H1 (cell line): ENCODE measurements at regions not wholly inside any gene's neighbourhood (a gene's known extent, or its start where the extent isn't known, plus 50 kb on each side); places are given as distances from the start of the nearest gene placed in this dataset.

Experiments
- CTCF ChIA-PET: fragments of 300-600 bp; sonication (Branson Sonifier 250); formaldehyde crosslinking; loops from one replicate; lab custom pipeline; 2021; ENCODE audit not compliant: partially characterized antibody; lab: Charles Lee
- POLR2A ChIA-PET: fragments of 300-600 bp; sonication (Branson Sonifier 250); formaldehyde crosslinking; loops from one replicate; lab custom pipeline; 2021; ENCODE audit warnings: inconsistent platforms; ENCODE audit not compliant: partially characterized antibody; lab: Charles Lee
- DNase-seq, 2 experiments: peaks; one replicate each; pipeline versions ENCODE4 v3.0.0 to v3.0.0-alpha.2; 2010 to 2022; ENCODE audit warnings: low spot score in 2 of 2, low read depth in 1 of 2, mixed read lengths in 1 of 2
- FAIRE-seq: peaks from 2 replicates; lab custom pipeline; 2011; peaks lifted over from hg19 to GRCh38; lab: Jason Lieb, UNC
- H2AFZ ChIP-seq: 2 replicates; pipeline ENCODE4 v1.8.1; 2012; ENCODE audit warnings: low read length, inconsistent platforms
- H2AK5ac ChIP-seq: 2 replicates; pipeline ENCODE4 v1.6.1; 2013; ENCODE audit warnings: low read depth, low read length
- H2BK120ac ChIP-seq: replicated peaks from 2 replicates; pipeline ENCODE3; 2013; ENCODE audit warnings: low read depth, low read length, inconsistent platforms
- H2BK12ac ChIP-seq: 2 replicates; pipeline ENCODE4 v1.6.1; 2013; ENCODE audit warnings: low read depth, low read length
- H2BK15ac ChIP-seq: 2 replicates; pipeline ENCODE4 v1.6.1; 2013; ENCODE audit warnings: low read length
- H2BK20ac ChIP-seq: 2 replicates; pipeline ENCODE4 v1.6.1; 2013; ENCODE audit warnings: low read length
- H2BK5ac ChIP-seq: 2 replicates; pipeline ENCODE4 v1.6.1; 2013; ENCODE audit warnings: low read depth, low read length
- H3K14ac ChIP-seq: 2 replicates; pipeline ENCODE4 v1.6.1; 2013; ENCODE audit warnings: inconsistent platforms; ENCODE audit not compliant: insufficient read length
- H3K18ac ChIP-seq: 2 replicates; pipeline ENCODE4 v1.6.1; 2013; ENCODE audit warnings: low read length; ENCODE audit errors: extremely low read depth
- H3K23ac ChIP-seq: 2 replicates; pipeline ENCODE4 v1.6.1; 2013; ENCODE audit warnings: inconsistent platforms; ENCODE audit not compliant: insufficient read length
- H3K23me2 ChIP-seq: 2 replicates; pipeline ENCODE4 v1.6.1; 2013; ENCODE audit warnings: low read depth, low read length
- H3K27ac ChIP-seq: 2 replicates; pipeline ENCODE4 v1.6.1; 2011; ENCODE audit warnings: low read depth, low read length, inconsistent platforms
- H3K27me3 ChIP-seq, 4 experiments: replicated peaks in 1 of 4; 1 replicate in 1 of 4; 2 replicates in 3 of 4; pipeline versions ENCODE4 v1.6.1 to v1.8.1; 2011 to 2013; ENCODE audit warnings: low read length in 3 of 4, mild to moderate bottlenecking in 3 of 4, inconsistent platforms in 2 of 4, mixed read lengths in 2 of 4, moderate library complexity in 1 of 4; ENCODE audit not compliant: control insufficient read depth in 3 of 4, insufficient read depth in 3 of 4; ENCODE audit errors: extremely low read depth in 1 of 4
- H3K36me3 ChIP-seq, 4 experiments: 2 replicates each; pipeline versions ENCODE4 v1.6.1 to v1.8.1; 2011 to 2013; ENCODE audit warnings: mild to moderate bottlenecking in 4 of 4, low read length in 3 of 4, moderate library complexity in 2 of 4, control low read depth in 1 of 4, inconsistent platforms in 1 of 4; ENCODE audit not compliant: insufficient read depth in 4 of 4, control insufficient read depth in 2 of 4
- H3K4ac ChIP-seq: replicated peaks from 2 replicates; pipeline ENCODE3; 2013; ENCODE audit warnings: low read length, low read depth, mixed read lengths, inconsistent platforms; ENCODE audit not compliant: insufficient read length
- H3K4me1 ChIP-seq, 4 experiments: replicated peaks in 1 of 4; 1 replicate in 1 of 4; 2 replicates in 3 of 4; pipeline versions ENCODE4 v1.6.1 to v1.8.1; 2011 to 2013; ENCODE audit warnings: low read length in 3 of 4, inconsistent platforms in 2 of 4, mixed read lengths in 1 of 4; ENCODE audit not compliant: insufficient read depth in 4 of 4, control insufficient read depth in 3 of 4
- H3K4me2 ChIP-seq, 2 experiments: 2 replicates each; pipeline versions ENCODE4 v1.6.1 to v1.8.1; 2011 to 2013; ENCODE audit warnings: low read depth in 2 of 2, low read length in 2 of 2, control low read depth in 1 of 2, inconsistent platforms in 1 of 2, mild to moderate bottlenecking in 1 of 2; ENCODE audit not compliant: insufficient read depth in 1 of 2
- H3K4me3 ChIP-seq, 4 experiments: fragments of 200-600, 300-600 bp in 1 of 4; sonication (generic), shearing (Covaris generic), sonication (Bioruptor Twin) in 1 of 4; 2 replicates each; pipeline versions ENCODE4 v1.5.1 to v1.8.1; 2011 to 2016; ENCODE audit warnings: low read length in 4 of 4, low read depth in 3 of 4, control low read depth in 2 of 4, inconsistent platforms in 2 of 4, mild to moderate bottlenecking in 2 of 4, mixed read lengths in 1 of 4, moderate library complexity in 1 of 4; ENCODE audit not compliant: insufficient read depth in 2 of 4; ENCODE audit errors: extremely low read depth in 1 of 4
- H3K56ac ChIP-seq: replicated peaks from 2 replicates; pipeline ENCODE3; 2013; ENCODE audit warnings: low read depth, mild to moderate bottlenecking, mixed read lengths, low read length, inconsistent platforms; ENCODE audit not compliant: insufficient read length
- H3K79me1 ChIP-seq: 2 replicates; pipeline ENCODE4 v1.6.1; 2013; ENCODE audit warnings: low read depth, low read length, control low read depth
- H3K79me2 ChIP-seq, 2 experiments: 2 replicates each; pipeline versions ENCODE4 v1.6.1 to v1.8.1; 2012 to 2013; ENCODE audit warnings: low read length in 2 of 2, mild to moderate bottlenecking in 2 of 2, inconsistent platforms in 1 of 2; ENCODE audit not compliant: insufficient read depth in 2 of 2, control insufficient read depth in 1 of 2
- H3K9ac ChIP-seq, 4 experiments: replicated peaks in 1 of 4; 1 replicate in 1 of 4; 2 replicates in 3 of 4; pipeline versions ENCODE4 v1.6.1 to v1.8.1; 2011 to 2013; ENCODE audit warnings: low read depth in 3 of 4, low read length in 3 of 4, control low read depth in 2 of 4, mild to moderate bottlenecking in 2 of 4, moderate library complexity in 2 of 4, inconsistent platforms in 1 of 4; ENCODE audit errors: extremely low read depth in 1 of 4
- H3K9me3 ChIP-seq, 2 experiments: 2 replicates each; pipeline versions ENCODE4 v1.6.1 to v1.8.1; 2012 to 2013; ENCODE audit warnings: mild to moderate bottlenecking in 2 of 2, moderate library complexity in 2 of 2, control low read depth in 1 of 2, inconsistent platforms in 1 of 2, low read depth in 1 of 2, low read length in 1 of 2, mixed read lengths in 1 of 2; ENCODE audit not compliant: insufficient read depth in 2 of 2
- H4K20me1 ChIP-seq, 2 experiments: replicated peaks in 1 of 2; 2 replicates each; pipeline versions ENCODE3 to v1.8.1; 2011 to 2013; ENCODE audit warnings: inconsistent platforms in 2 of 2, low read length in 2 of 2, mild to moderate bottlenecking in 1 of 2; ENCODE audit not compliant: insufficient read depth in 2 of 2, control insufficient read depth in 1 of 2
- H4K5ac ChIP-seq: 2 replicates; pipeline ENCODE4 v1.6.1; 2013; ENCODE audit warnings: low read length, low read depth, mixed read lengths, inconsistent platforms; ENCODE audit not compliant: insufficient read length
- H4K8ac ChIP-seq: 2 replicates; pipeline ENCODE4 v1.8.0; 2013; ENCODE audit warnings: mild to moderate bottlenecking, moderate library complexity, low read length, inconsistent platforms; ENCODE audit not compliant: insufficient read depth; ENCODE audit errors: extremely low read depth
- H4K91ac ChIP-seq: replicated peaks from 2 replicates; pipeline ENCODE3; 2013; ENCODE audit warnings: low read length, mixed read lengths, inconsistent platforms; ENCODE audit not compliant: insufficient read length
- BCL11A ChIP-seq, 2 experiments: IDR thresholded peaks; one replicate each; pipeline ENCODE4 v1.6.1; 2011; ENCODE audit warnings: low read depth in 2 of 2, low read length in 2 of 2, mild to moderate bottlenecking in 2 of 2
- CBX8 ChIP-seq: fragments of 300-800, 300-1000 bp; sonication (generic); IDR thresholded peaks from 2 replicates; pipeline ENCODE4 v1.7.1; 2016; ENCODE audit warnings: low read depth, low read length, borderline replicate concordance
- CHD1 ChIP-seq: IDR thresholded peaks from 2 replicates; pipeline ENCODE4 v1.6.1; 2012; ENCODE audit warnings: low read depth, low read length, improper control_type of control experiment
- FOSL1 ChIP-seq: IDR thresholded peaks from 2 replicates; pipeline ENCODE4 v1.6.1; 2011; ENCODE audit warnings: mild to moderate bottlenecking, low read depth, low read length, moderate library complexity; ENCODE audit not compliant: insufficient read depth
- JUN ChIP-seq: IDR thresholded peaks from 2 replicates; pipeline ENCODE4 v1.6.1; 2011; ENCODE audit warnings: low read depth, mild to moderate bottlenecking, improper control_type of control experiment, low read length
- JUND ChIP-seq: IDR thresholded peaks from 2 replicates; pipeline ENCODE4 v1.6.1; 2011; ENCODE audit warnings: mild to moderate bottlenecking, improper control_type of control experiment, low read length
- RBBP5 ChIP-seq: IDR thresholded peaks from 2 replicates; pipeline ENCODE4 v1.7.1; 2012; ENCODE audit warnings: low read depth, mild to moderate bottlenecking, inconsistent platforms, low read length, moderate library complexity, borderline replicate concordance
- RXRA ChIP-seq: IDR thresholded peaks from 2 replicates; pipeline ENCODE4 v1.6.1; 2011; ENCODE audit warnings: low read depth, mild to moderate bottlenecking, low read length, moderate library complexity; ENCODE audit not compliant: insufficient read depth
- SIRT6 ChIP-seq: IDR thresholded peaks from one replicate; pipeline ENCODE4 v1.7.1; 2012; ENCODE audit warnings: low read length, inconsistent platforms
- WGBS, 2 experiments: shearing (Covaris generic) in 1 of 2; methylation state at CpG; one replicate each; pipeline versions ENCODE4 v1.1.6 to v1.1.7; 2013 to 2015; ENCODE audit warnings: low lambda C conversion rate in 2 of 2, mixed read lengths in 2 of 2, inconsistent platforms in 1 of 2, low coverage in 1 of 2, missing lambda C conversion rate in 1 of 2; ENCODE audit not compliant: insufficient replicate concordance in 2 of 2, insufficient coverage in 1 of 2, insufficient read length in 1 of 2; ENCODE audit errors: extremely low coverage in 1 of 2, missing lambda C conversion rate in 1 of 2; 5-methylcytosine and 5-hydroxymethylcytosine counted together

- H3K4me2 ChIP-seq: no peak overlapping the region
- no peaks in the 10 kb centered on the region for H4K20me1 ChIP-seq
- H3K4me3 ChIP-seq: no peak overlapping the region
- no peaks in the 10 kb centered on the region for H3K36me3 ChIP-seq
- H3K4ac ChIP-seq: no peak overlapping the region
- H3K9ac ChIP-seq: no peak overlapping the region
- H2BK120ac ChIP-seq: no peak overlapping the region
- no peak overlapping the region; the same call in 1 of the 2 replicates for H2AK5ac ChIP-seq
- H2BK20ac ChIP-seq: no peak overlapping the region
- no peak overlapping the region for H4K5ac ChIP-seq
- POLR2A ChIA-PET: no interaction called here
- H4K91ac ChIP-seq: no peak overlapping the region
- no peak overlapping the region for H2AFZ ChIP-seq
- no peak overlapping the region for H3K56ac ChIP-seq
- no peak overlapping the region for H4K8ac ChIP-seq
- no peak overlapping the region for H2BK5ac ChIP-seq
- WGBS, 2 experiments: 83% methylated on average over 2 of the region's 2 CpGs; no CpG with 5 or more reads in 1 of the 2 experiments
- no peak for DNase-seq
- no peak overlapping the region for H3K18ac ChIP-seq
- no peak for FAIRE-seq
- CTCF ChIA-PET: interaction anchor here (1.0 to 1.4 kb wide), 2 partner anchors 8 to 14 kb away, joined by 3 to 4 read pairs; no protein-coding TSS in a partner anchor
- H3K79me1 ChIP-seq: no peaks in the 10 kb centered on the region
- H3K27ac ChIP-seq: no peak overlapping the region
- no peak overlapping the region for H3K14ac ChIP-seq
- no peak overlapping the region for H3K23ac ChIP-seq
- no peaks in the 10 kb centered on the region for H3K23me2 ChIP-seq
- H2BK15ac ChIP-seq: no peak overlapping the region
- no peaks in the 10 kb centered on the region for H3K4me1 ChIP-seq
- peaks cover 0 to 3% of the 10 kb centered on the region in 2 experiments; a peak in 1 of 4 replicates for H3K9me3 ChIP-seq
- no peaks in the 10 kb centered on the region for H3K27me3 ChIP-seq
- no peaks in the 10 kb centered on the region for H3K79me2 ChIP-seq
- TF ChIP-seq RBBP5 (no peak), CBX8 (no peak), BCL11A (IDR thresholded peaks at IDR 0.05; ENCODE audit: low read depth in 2 of 2, low read length in 2 of 2) (no peak), JUN (no peak), JUND (no peak), CHD1 (no peak), FOSL1 (no peak), SIRT6 (no peak), RXRA (no peak)
- H2BK12ac ChIP-seq: no peak overlapping the region
These were observed 263.2 kb upstream of the HS6ST1 start for GRCh38 chr2:128581849-128582244.
